GM19328 (cell line): ENCODE measurements at regions not wholly inside any gene's neighbourhood (a gene's known extent, or its start where the extent isn't known, plus 50 kb on each side); places are given as distances from the start of the nearest gene placed in this dataset.

ENCODE experiments used
- ATAC-seq: cut with Tn5 transposase; IDR thresholded peaks from one replicate; pipeline ENCODE4 v1.9.1; 2021; ENCODE audit warnings: mild to moderate bottlenecking, moderate library complexity; ENCODE audit not compliant: unreplicated experiment

GRCh38 chr10:4456279-4456678 is 369.7 kb upstream of the AKR1E2 start:
- no peak for ATAC-seq

DNA sequence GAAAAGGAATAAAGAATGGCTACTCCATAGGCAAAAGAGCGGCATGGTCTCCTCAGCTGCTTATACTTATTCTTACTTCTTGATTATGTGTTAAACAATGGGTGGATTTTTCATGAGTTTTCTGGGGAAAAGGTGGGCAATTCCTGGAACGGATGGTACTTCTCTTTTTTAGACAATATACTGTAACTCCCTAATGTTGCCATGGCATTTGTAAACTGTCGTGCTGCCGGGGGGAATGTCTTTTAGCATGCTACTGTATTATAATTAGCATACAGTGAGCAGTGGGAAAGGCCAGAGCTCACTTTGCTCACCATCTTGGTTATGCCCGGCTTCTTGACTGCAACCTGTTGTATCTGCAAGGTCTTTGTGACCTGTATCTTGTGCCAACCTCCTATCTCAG is 372.1 kb upstream of the AKR1E2 start:
- ATAC-seq = no peak

- ATAC-seq = no peak
These were observed 372.7 kb upstream of the AKR1E2 start for GRCh38 chr10:4453276-4453675.

GRCh38 chr10:4450981-4451908 is 374.8 kb upstream of the AKR1E2 start:
- ATAC-seq = no peak

GRCh38 chr10:4450169-4450568 is 375.8 kb upstream of the AKR1E2 start:
- no peak for ATAC-seq

- ATAC-seq = no peak
These were observed 378.0 kb upstream of the AKR1E2 start for GRCh38 chr10:4448030-4448429.

GRCh38 chr10:4443419-4443818 is 382.6 kb upstream of the AKR1E2 start:
- no peak for ATAC-seq

- no peak for ATAC-seq
These were observed 383.7 kb upstream of the AKR1E2 start for GRCh38 chr10:4442296-4442695.

GRCh38 chr10:4440260-4440659 is 385.7 kb upstream of the AKR1E2 start:
- no peak for ATAC-seq

DNA sequence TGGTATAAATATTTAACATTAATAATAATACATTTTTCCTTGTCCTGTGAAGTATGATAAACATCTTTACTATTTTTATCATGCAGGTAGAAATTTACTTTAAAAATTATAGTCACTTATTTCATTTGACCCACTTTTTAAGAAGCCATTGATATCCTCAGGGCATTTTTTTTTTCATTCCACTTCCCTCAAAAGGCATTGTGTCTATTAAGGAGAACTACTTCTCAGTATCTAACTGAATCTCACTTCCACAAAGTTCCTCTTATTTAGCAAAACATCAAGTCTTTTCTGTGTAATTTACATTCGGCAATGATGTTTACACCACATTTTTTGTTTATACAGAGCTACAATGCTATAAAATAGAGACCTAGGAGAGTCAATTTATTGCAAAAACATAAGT is 388.2 kb upstream of the AKR1E2 start:
- no peak for ATAC-seq

- ATAC-seq = no peak
These were observed 388.9 kb upstream of the AKR1E2 start for GRCh38 chr10:4437061-4437460.

DNA sequence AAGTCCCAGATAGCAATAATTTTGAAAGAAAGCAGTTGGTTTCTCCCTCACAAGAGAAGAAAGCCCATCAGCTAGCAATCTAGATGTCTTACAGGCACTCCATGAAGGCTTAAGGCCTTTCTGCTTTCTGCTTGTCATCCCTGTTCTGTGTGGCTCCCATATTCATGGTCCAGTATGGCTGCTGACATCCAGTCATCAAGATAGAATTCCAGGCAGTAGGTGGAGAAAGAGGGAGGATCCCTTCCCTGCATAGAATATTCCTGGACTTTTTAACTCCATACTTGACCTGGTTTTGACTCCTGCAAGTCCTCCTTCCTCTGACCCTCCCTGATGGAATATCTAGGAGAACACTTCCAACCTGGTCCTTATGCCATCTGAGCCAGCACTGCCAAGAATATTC is 389.9 kb upstream of the AKR1E2 start:
- ATAC-seq = no peak

GRCh38 chr10:4434516-4435071 is 391.4 kb upstream of the AKR1E2 start:
- ATAC-seq = no peak

DNA sequence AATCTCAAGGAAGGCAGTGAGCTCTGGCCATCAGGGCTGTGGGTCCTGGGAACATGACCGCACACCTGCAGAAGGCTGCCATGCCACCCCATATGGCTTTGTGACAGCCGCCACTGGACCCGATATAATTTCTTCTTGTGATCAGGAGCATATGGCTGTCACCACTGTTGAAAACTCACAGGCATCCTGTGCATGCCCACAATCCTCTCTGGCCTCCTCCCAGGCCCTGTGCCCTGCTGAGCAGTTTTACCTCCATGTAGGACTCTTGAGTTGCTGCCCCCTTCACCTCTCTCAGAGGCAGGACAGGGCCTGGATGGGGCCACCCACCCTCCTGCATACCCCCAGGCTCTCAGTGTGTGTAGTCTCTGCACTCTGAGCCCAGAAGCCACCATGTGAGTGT is 391.9 kb upstream of the AKR1E2 start:
- no peak for ATAC-seq

GRCh38 chr10:4431114-4431863 is 394.7 kb upstream of the AKR1E2 start:
- no peak for ATAC-seq

- no peak for ATAC-seq
These were observed 396.4 kb upstream of the AKR1E2 start for GRCh38 chr10:4429571-4429970.

GRCh38 chr10:4427532-4427931 is 398.5 kb upstream of the AKR1E2 start:
- no peak for ATAC-seq

GRCh38 chr10:4426866-4427265 is 399.1 kb upstream of the AKR1E2 start:
- ATAC-seq = no peak

DNA sequence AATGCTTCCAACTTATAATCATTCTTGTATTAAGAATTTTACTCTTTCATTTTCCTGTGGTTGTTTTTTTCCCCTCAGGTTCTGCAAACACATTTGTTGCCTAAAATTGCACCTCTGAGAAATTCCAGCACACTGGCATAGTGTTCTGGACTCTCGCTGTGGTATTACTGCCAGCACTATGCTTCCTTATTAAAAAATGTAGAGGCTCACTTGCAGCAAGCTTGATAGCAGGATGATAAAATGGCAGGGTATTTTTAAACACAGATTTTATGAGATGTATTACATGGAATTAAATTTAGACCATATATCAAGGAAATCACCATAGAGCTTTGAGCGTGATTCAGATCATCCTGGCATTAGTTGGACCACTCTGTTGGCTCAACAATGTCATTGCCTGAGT is 416.7 kb upstream of the AKR1E2 start:
- ATAC-seq = no peak

DNA sequence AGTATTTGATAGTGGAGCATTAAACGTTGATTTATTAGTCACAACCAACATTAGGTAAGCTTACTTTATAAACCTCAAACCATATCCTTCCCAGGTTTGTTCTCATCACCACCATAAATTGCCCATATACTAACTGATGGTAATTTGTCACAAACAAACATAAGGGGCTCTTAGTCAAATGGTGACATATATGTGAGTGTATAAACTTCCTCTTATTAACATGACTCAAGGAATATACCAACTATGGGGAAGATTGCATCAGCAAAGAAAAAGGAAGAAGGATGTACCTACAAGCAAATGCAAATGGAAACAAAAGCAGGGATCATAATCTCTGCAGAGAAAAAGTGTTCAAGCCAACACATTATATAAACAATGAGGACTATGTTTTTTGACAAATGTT is 418.2 kb upstream of the AKR1E2 start:
- ATAC-seq = no peak

DNA sequence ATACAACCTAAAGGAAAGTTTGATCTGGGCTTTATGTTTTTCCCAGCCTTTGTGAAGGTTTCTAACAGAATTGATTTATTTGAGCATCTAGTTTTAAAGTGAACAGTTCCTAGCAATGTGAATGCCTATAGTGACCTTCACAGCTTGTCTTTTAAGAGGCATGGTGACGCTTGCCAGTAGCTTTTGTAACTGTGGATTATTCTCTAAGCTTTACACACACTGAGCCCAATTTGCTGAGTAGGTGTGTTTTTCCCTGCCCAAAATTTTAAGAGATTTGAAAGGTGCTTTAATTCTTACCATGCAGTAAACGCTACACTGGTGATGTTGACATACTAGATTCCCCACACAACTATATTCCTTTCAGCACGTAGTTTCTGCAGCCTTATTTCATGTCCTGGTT is 420.2 kb upstream of the AKR1E2 start:
- no peak for ATAC-seq
